ENCODE measurements at regions not wholly inside any gene's neighbourhood (a gene's known extent, or its start where the extent isn't known, plus 50 kb on each side); places are given as distances from the start of the nearest gene placed in this dataset.
"Not testable (repeated sequence)": the region's sequence is repeated elsewhere in the genome, so short reads cannot be mapped to it uniquely, and the experiment has no call there.

- in situ Hi-C loops (cut with MboI; ENCODE audit: low sequenced_read_pairs): loop anchor here (25.0 kb wide), 1 partner anchor 419 kb away; the partner anchor contains the start of gene PRKACG
Observed at GRCh38 chr9:68593760-68594159, 53.1 kb upstream of the TMEM252 start.

- in situ Hi-C loops (cut with MboI; ENCODE audit: low sequenced_read_pairs): loop anchor here (25.0 kb wide), 1 partner anchor 416 kb away; the partner anchor contains the start of gene PRKACG
Observed at GRCh38 chr9:68595868-68596267, 55.2 kb upstream of the TMEM252 start.

- in situ Hi-C loops (cut with MboI; ENCODE audit: low sequenced_read_pairs): loop anchor here (25.0 kb wide), 1 partner anchor 415 kb away; the partner anchor contains the start of gene PRKACG
Observed at GRCh38 chr9:68597362-68597997, 56.8 kb upstream of the TMEM252 start.

- in situ Hi-C loops (cut with MboI; ENCODE audit: low sequenced_read_pairs): loop anchor here (25.0 kb wide), 1 partner anchor 412 kb away; the partner anchor contains the start of gene PRKACG
Observed at GRCh38 chr9:68599826-68600225, 59.1 kb upstream of the TMEM252 start.

- in situ Hi-C loops (cut with MboI; ENCODE audit: low sequenced_read_pairs): no loop called here
Observed at GRCh38 chr9:68601081-68601480, 60.4 kb upstream of the TMEM252 start.

- in situ Hi-C loops (cut with MboI; ENCODE audit: low sequenced_read_pairs): no loop called here
Observed at GRCh38 chr9:68603371-68603770, 62.7 kb upstream of the TMEM252 start.

- in situ Hi-C loops (cut with MboI; ENCODE audit: low sequenced_read_pairs): no loop called here
Observed at GRCh38 chr9:68608763-68609162, 68.1 kb upstream of the TMEM252 start.

GRCh38 chr9:68609901-68610415, 69.3 kb upstream of the TMEM252 start:
- in situ Hi-C loops (cut with MboI; ENCODE audit: low sequenced_read_pairs): no loop called here

- in situ Hi-C loops (cut with MboI; ENCODE audit: low sequenced_read_pairs): no loop called here
Observed at GRCh38 chr9:68614121-68614520, 73.4 kb upstream of the TMEM252 start.

GRCh38 chr9:68617011-68617410, 76.3 kb upstream of the TMEM252 start:
- in situ Hi-C loops (cut with MboI; ENCODE audit: low sequenced_read_pairs): not testable (repeated sequence)

GRCh38 chr9:68619072-68619471, 78.4 kb upstream of the TMEM252 start:
- in situ Hi-C loops (cut with MboI; ENCODE audit: low sequenced_read_pairs): no loop called here

GRCh38 chr9:68619636-68620035, 79.0 kb upstream of the TMEM252 start:
- in situ Hi-C loops (cut with MboI; ENCODE audit: low sequenced_read_pairs): no loop called here

GRCh38 chr9:68625559-68625958, 79.5 kb upstream of the PIP5K1B start:
- in situ Hi-C loops (cut with MboI; ENCODE audit: low sequenced_read_pairs): no loop called here

- in situ Hi-C loops (cut with MboI; ENCODE audit: low sequenced_read_pairs): no loop called here
Observed at GRCh38 chr9:68626526-68626925, 78.5 kb upstream of the PIP5K1B start.

- in situ Hi-C loops (cut with MboI; ENCODE audit: low sequenced_read_pairs): no loop called here
Observed at GRCh38 chr9:68627104-68627503, 77.9 kb upstream of the PIP5K1B start.

- in situ Hi-C loops (cut with MboI; ENCODE audit: low sequenced_read_pairs): no loop called here
Observed at GRCh38 chr9:68627594-68627993, 77.4 kb upstream of the PIP5K1B start.

GRCh38 chr9:68629042-68629441, 76.0 kb upstream of the PIP5K1B start:
- in situ Hi-C loops (cut with MboI; ENCODE audit: low sequenced_read_pairs): no loop called here

GRCh38 chr9:68631811-68632210, 73.2 kb upstream of the PIP5K1B start:
- in situ Hi-C loops (cut with MboI; ENCODE audit: low sequenced_read_pairs): no loop called here

GRCh38 chr9:68637020-68637419, 68.0 kb upstream of the PIP5K1B start:
- in situ Hi-C loops (cut with MboI; ENCODE audit: low sequenced_read_pairs): no loop called here

GRCh38 chr9:68639261-68639660, 65.8 kb upstream of the PIP5K1B start:
- in situ Hi-C loops (cut with MboI; ENCODE audit: low sequenced_read_pairs): not testable (repeated sequence)

GRCh38 chr9:68640421-68641089, 64.5 kb upstream of the PIP5K1B start:
- in situ Hi-C loops (cut with MboI; ENCODE audit: low sequenced_read_pairs): no loop called here
